Activated B cell treated with CpG ODN at 0.5 μM for 24 hours (primary cell): ENCODE measurements at regions not wholly inside any gene's neighbourhood (a gene's known extent, or its start where the extent isn't known, plus 50 kb on each side); places are given as distances from the start of the nearest gene placed in this dataset.
"Not testable (repeated sequence)": the region's sequence is repeated elsewhere in the genome, so short reads cannot be mapped to it uniquely, and the experiment has no call there.

Experiments
- ATAC-seq: fragments of 200-7000 bp; cut with Tn5 transposase; one replicate; pipeline ENCODE4 v1.10.0; 2021; ENCODE audit warnings: low read depth, mild to moderate bottlenecking, moderate library complexity
- CTCF ChIA-PET: fragments of 350-600 bp; sonication (Branson Sonifier 250); formaldehyde crosslinking; loops from one replicate; lab custom pipeline; 2021; ENCODE audit warnings: antibody characterized with exemption; lab: Charles Lee
- POLR2A ChIA-PET: fragments of 350-600 bp; sonication (Branson Sonifier 250); formaldehyde crosslinking; loops from one replicate; lab custom pipeline; 2021; ENCODE audit warnings: antibody characterized with exemption; lab: Charles Lee
- DNase-seq: peaks from one replicate; pipeline ENCODE4 v3.0.0; 2022
- H3K27ac Mint-ChIP-seq: one replicate; pipeline ENCODE4 v1.8.0; 2020; ENCODE audit warnings: mixed read lengths
- H3K27me3 Mint-ChIP-seq: one replicate; pipeline ENCODE4 v1.8.0; 2021; ENCODE audit warnings: mixed read lengths
- H3K36me3 Mint-ChIP-seq: one replicate; pipeline ENCODE4 v1.8.0; 2021; ENCODE audit warnings: low read depth, mixed read lengths
- H3K4me1 Mint-ChIP-seq: one replicate; pipeline ENCODE4 v1.8.0; 2021; ENCODE audit warnings: mixed read lengths
- H3K4me3 Mint-ChIP-seq: one replicate; pipeline ENCODE4 v1.8.0; 2020; ENCODE audit warnings: mild to moderate bottlenecking, mixed read lengths
- H3K9me3 Mint-ChIP-seq: one replicate; pipeline ENCODE4 v1.8.0; 2020; ENCODE audit warnings: mixed read lengths
- intact Hi-C: fragments of 100-400 bp; cut with micrococcal nuclease; formaldehyde crosslinking; loops from one replicate; pipeline ENCODE4 v1.15.1; 2024
- TF ChIP-seq, protein P1 (sequence below): fragments of 200-600 bp; IDR thresholded peaks from one replicate; pipeline ENCODE4 v1.8.0; 2022; ENCODE audit warnings: antibody characterized with exemption, mild to moderate bottlenecking

DNA sequence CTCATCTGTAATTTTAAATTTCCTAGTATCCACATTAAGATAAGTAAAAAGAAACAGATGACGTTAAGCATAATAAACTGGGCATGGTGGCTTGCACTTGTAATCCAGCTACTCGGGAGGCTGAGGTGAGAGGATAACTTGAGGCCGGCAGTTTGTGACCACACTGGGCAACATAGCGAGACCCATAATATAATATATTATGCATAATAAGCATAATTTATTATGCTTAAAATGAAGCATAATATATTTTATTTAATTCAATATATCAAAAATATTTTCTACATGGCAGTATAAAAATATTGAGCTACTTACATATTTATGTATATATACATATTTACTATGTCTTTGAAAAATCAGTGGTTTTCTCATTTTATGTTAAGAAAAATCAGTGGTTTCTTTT is 128.3 kb downstream of the GOSR1 start:
- intact Hi-C loops, result loop anchor here (10.0 kb wide), 1 partner anchor 89 kb away; no protein-coding TSS in a partner anchor
- Mint-ChIP-seq H3K27ac (no peak overlapping the region), H3K4me1 (peaks cover 26% of the 10 kb centered on the region), H3K4me3 (no peak overlapping the region), H3K36me3 (peaks cover 12% of the 10 kb centered on the region), H3K9me3 (no peaks in the 10 kb centered on the region), H3K27me3 (no peaks in the 10 kb centered on the region)
- ChIA-PET POLR2A (no interaction called here), CTCF (no interaction called here)
- ATAC-seq (no peak), DNase-seq (no peak)
- TF ChIP-seq, protein P1, sequence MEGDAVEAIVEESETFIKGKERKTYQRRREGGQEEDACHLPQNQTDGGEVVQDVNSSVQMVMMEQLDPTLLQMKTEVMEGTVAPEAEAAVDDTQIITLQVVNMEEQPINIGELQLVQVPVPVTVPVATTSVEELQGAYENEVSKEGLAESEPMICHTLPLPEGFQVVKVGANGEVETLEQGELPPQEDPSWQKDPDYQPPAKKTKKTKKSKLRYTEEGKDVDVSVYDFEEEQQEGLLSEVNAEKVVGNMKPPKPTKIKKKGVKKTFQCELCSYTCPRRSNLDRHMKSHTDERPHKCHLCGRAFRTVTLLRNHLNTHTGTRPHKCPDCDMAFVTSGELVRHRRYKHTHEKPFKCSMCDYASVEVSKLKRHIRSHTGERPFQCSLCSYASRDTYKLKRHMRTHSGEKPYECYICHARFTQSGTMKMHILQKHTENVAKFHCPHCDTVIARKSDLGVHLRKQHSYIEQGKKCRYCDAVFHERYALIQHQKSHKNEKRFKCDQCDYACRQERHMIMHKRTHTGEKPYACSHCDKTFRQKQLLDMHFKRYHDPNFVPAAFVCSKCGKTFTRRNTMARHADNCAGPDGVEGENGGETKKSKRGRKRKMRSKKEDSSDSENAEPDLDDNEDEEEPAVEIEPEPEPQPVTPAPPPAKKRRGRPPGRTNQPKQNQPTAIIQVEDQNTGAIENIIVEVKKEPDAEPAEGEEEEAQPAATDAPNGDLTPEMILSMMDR, result no peak

DNA sequence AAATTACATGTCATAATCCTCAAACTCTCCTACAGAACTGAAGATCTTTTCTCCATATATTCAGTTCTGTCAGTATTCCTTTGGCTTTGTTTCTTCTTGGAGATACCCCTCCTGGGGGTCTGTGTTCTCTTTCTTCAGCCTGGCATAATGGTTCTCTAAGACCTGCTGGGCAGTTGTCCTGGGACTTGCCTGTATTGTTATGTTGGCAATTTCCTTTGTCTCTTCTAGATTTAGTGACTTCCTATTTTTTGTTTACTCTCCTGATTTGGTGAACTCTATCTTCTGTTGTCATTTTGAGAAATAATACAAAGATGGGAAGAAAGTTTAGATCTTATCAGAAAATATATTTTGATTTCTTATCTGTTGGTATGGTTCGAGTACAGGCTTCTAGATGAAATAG is 127.8 kb downstream of the GOSR1 start:
- H3K27ac Mint-ChIP-seq, result no peak overlapping the region

DNA sequence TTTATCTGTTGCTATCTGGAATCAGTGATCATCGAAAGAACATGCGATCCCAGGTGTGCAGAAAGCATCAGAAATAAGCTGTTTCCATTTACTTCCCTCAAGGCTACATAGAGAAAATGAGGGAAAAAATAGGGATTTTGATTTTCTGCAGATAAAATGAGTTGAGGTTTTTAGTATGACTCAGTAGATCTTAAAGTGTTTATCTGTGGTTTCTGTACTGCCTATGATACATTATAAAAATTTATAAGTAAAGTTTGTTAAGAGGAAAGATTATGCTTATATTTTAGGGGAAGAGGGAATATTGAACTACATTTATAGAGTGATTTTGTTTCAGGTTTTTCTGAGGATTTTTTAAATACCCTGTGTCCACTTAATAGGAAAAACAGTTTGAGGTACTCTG is 125.2 kb downstream of the GOSR1 start:
- H3K4me3 Mint-ChIP-seq, DNase-seq, POLR2A ChIA-PET, H3K27me3 Mint-ChIP-seq, H3K36me3 Mint-ChIP-seq, CTCF ChIA-PET, H3K27ac Mint-ChIP-seq, ATAC-seq, H3K9me3 Mint-ChIP-seq: not testable (repeated sequence)
- intact Hi-C loops, result loop anchor here (10.0 kb wide), 1 partner anchor 92 kb away; no protein-coding TSS in a partner anchor
- peaks cover 35% of the 10 kb centered on the region for H3K4me1 Mint-ChIP-seq

More for the DNA sequence above, 127.8 kb downstream of the GOSR1 start:
- H3K27me3 Mint-ChIP-seq, result no peaks in the 10 kb centered on the region
- DNase-seq (no peak), ATAC-seq (no peak)
- CTCF ChIA-PET, result no interaction called here
- intact Hi-C loops, result loop anchor here (10.0 kb wide), 1 partner anchor 90 kb away; no protein-coding TSS in a partner anchor
- H3K9me3 Mint-ChIP-seq, result no peaks in the 10 kb centered on the region
- no peak overlapping the region for H3K4me3 Mint-ChIP-seq
- H3K36me3 Mint-ChIP-seq, result peaks cover 9% of the 10 kb centered on the region
- POLR2A ChIA-PET, result interaction anchor here (0.6 kb wide), 1 partner anchor 19 kb away, joined by 3 read pairs; no protein-coding TSS in a partner anchor
- H3K4me1 Mint-ChIP-seq, result peaks cover 26% of the 10 kb centered on the region
- TF ChIP-seq, protein P1, result no peak

DNA sequence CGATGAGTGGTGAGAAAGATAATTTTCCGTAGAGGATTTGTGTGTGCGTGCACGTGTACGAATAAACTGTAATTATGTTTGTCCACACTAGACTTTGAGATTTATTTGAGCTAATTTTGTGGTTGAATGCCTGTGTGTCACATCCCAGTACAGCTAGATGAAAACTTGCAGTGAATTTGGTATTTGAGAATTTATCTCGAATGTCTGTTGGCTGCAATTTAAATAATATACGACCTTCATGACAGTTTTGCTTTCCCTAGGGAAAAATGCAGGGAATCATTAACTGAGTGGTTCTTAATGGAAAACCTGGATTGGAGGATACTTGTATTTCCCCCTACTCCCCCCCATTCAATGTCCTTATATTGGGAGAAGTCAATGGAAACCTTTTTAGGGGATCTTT is 124.8 kb downstream of the GOSR1 start:
- H3K4me3 Mint-ChIP-seq, result peak overlapping the region; percentile 73
- not testable (repeated sequence) for H3K27me3 Mint-ChIP-seq

DNA sequence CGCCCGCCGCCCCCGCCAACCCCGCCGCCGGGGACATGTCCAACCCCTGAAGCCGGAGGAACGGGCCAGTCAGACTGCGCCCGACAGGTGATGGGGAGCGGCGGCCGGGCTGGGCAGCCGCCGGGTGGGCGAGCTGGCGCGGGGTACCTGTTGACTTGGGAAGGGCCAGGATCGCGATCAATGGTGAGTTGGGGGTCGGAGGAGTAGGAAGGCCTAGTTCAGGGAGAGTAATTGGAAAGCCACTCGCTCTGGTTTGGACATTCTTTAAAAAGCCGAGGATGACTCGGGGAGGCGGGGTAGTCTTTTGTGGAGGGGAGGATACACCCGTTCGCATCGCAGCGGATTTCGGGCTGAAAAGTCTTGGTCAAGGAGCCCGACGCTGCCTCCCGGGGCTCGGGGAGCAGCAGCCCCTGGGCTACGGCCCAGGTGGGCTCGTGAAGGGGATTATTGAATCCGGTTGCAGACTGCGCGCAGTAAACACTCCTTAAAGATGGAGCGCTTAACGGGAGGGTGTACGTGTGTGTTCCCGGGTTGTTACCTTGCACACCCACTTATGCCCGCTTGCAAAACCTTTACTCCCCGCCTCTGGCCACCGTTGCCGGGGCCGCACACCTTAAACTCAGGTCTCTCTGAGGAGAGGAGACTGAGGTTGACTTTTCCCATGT is 123.8 kb downstream of the GOSR1 start:
- Mint-ChIP-seq H3K4me3 (peak overlapping the region; percentile 98), H3K27me3 (no peaks in the 10 kb centered on the region), H3K36me3 (peaks cover 3% of the 10 kb centered on the region), H3K27ac (peak overlapping the region; percentile 96), H3K4me1 (peaks cover 33% of the 10 kb centered on the region), H3K9me3 (peaks cover under 1% of the 10 kb centered on the region)
- DNase-seq (peak; percentile 39), ATAC-seq (no peak)
- ChIA-PET POLR2A (interaction anchor here (0.5 to 1.9 kb wide), 10 partner anchors 49 to 1336 kb away, joined by 3 to 18 read pairs (median 4); partner anchors contain the start of genes GOSR1, NF1 and SUZ12), CTCF (interaction anchor here (1.5 kb wide), 1 partner anchor 125 kb away, joined by 3 read pairs; no protein-coding TSS in a partner anchor)
- intact Hi-C loops, result loop anchor here (1.0 to 10.0 kb wide), 5 partner anchors 50 to 261 kb away; partner anchors contain the start of genes CPD and GOSR1
- TF ChIP-seq, protein P1, result no peak

More for the DNA sequence above, 124.8 kb downstream of the GOSR1 start:
- CTCF ChIA-PET, DNase-seq, H3K36me3 Mint-ChIP-seq, POLR2A ChIA-PET, H3K9me3 Mint-ChIP-seq, H3K27ac Mint-ChIP-seq, ATAC-seq: not testable (repeated sequence)
- H3K4me1 Mint-ChIP-seq, result peaks cover 35% of the 10 kb centered on the region
- intact Hi-C loops, result loop anchor here (2.0 to 10.0 kb wide), 3 partner anchors 51 to 223 kb away; partner anchors contain the start of gene CPD
